Ishikawa (cell line): ENCODE measurements at regions not wholly inside any gene's neighbourhood (a gene's known extent, or its start where the extent isn't known, plus 50 kb on each side); places are given as distances from the start of the nearest gene placed in this dataset.

ENCODE experiments used
- CEBPB ChIP-seq: IDR thresholded peaks from 2 replicates; pipeline ENCODE4 v1.6.1; 2012
- CREB1 ChIP-seq: IDR thresholded peaks from 2 replicates; pipeline ENCODE4 v1.6.1; 2012; ENCODE audit warnings: low read depth
- EGR1 ChIP-seq: IDR thresholded peaks from 2 replicates; pipeline ENCODE4 v1.6.1; 2012
- EP300 ChIP-seq: IDR thresholded peaks from 2 replicates; pipeline ENCODE4 v1.6.1; 2012; ENCODE audit warnings: borderline replicate concordance
- FOXM1 ChIP-seq: IDR thresholded peaks from 2 replicates; pipeline ENCODE4 v1.6.1; 2012; ENCODE audit warnings: low read depth, borderline replicate concordance
- MAX ChIP-seq: IDR thresholded peaks from 2 replicates; pipeline ENCODE4 v1.6.1; 2012
- NFIC ChIP-seq: IDR thresholded peaks from 2 replicates; pipeline ENCODE4 v1.6.1; 2012
- RAD21 ChIP-seq: IDR thresholded peaks from 2 replicates; pipeline ENCODE4 v1.6.1; 2012; ENCODE audit warnings: low read depth
- REST ChIP-seq: IDR thresholded peaks from 2 replicates; pipeline ENCODE4 v1.6.1; 2012; ENCODE audit warnings: low read depth, mild to moderate bottlenecking
- TAF1 ChIP-seq: IDR thresholded peaks from 2 replicates; pipeline ENCODE4 v1.6.1; 2012; ENCODE audit warnings: low read depth, mild to moderate bottlenecking
- TCF12 ChIP-seq: IDR thresholded peaks from 2 replicates; pipeline ENCODE4 v1.6.1; 2012; ENCODE audit warnings: low read depth
- TEAD4 ChIP-seq: IDR thresholded peaks from 2 replicates; pipeline ENCODE4 v1.6.1; 2012
- USF1 ChIP-seq: IDR thresholded peaks from 2 replicates; pipeline ENCODE4 v1.6.1; 2012
- YY1 ChIP-seq: IDR thresholded peaks from 2 replicates; pipeline ENCODE4 v1.6.1; 2012; ENCODE audit warnings: low read depth
- ZBTB7A ChIP-seq: IDR thresholded peaks from 2 replicates; pipeline ENCODE4 v1.6.1; 2012; ENCODE audit warnings: low read depth

- TF ChIP-seq MAX (no peak), CREB1 (no peak), USF1 (no peak), NFIC (no peak), CEBPB (no peak), RAD21 (no peak), TCF12 (no peak), FOXM1 (no peak), TAF1 (no peak), YY1 (no peak), EGR1 (no peak), TEAD4 (no peak), ZBTB7A (no peak), REST (no peak), EP300 (no peak)
These were observed 151.2 kb upstream of the RFLNA start for GRCh38 chr12:124143726-124144125.

- TF ChIP-seq REST (no peak), EGR1 (no peak), TCF12 (no peak)
These were observed 150.2 kb upstream of the RFLNA start for GRCh38 chr12:124144531-124145194.

- no peak for TF ChIP-seq RAD21
- peak; percentile 26; the same call in 1 of the 2 replicates for TF ChIP-seq USF1
These were observed 147.9 kb upstream of the RFLNA start for GRCh38 chr12:124147027-124147426.

GRCh38 chr12:124147575-124147974, 147.3 kb upstream of the RFLNA start:
- no peak for TF ChIP-seq NFIC
- TF ChIP-seq YY1 = no peak
- TF ChIP-seq CREB1 = no peak
- TF ChIP-seq EGR1 = no peak
- no peak for TF ChIP-seq CEBPB
- TF ChIP-seq ZBTB7A = no peak
- TF ChIP-seq REST = no peak
- no peak for TF ChIP-seq TAF1
- TF ChIP-seq FOXM1 = no peak
- TF ChIP-seq EP300 = no peak
- no peak for TF ChIP-seq USF1
- TF ChIP-seq TEAD4 = no peak
- TF ChIP-seq RAD21 = no peak
- no peak for TF ChIP-seq MAX
- no peak for TF ChIP-seq TCF12
